ENCODE measurements at regions not wholly inside any gene's neighbourhood (a gene's known extent, or its start where the extent isn't known, plus 50 kb on each side); places are given as distances from the start of the nearest gene placed in this dataset.

DNA sequence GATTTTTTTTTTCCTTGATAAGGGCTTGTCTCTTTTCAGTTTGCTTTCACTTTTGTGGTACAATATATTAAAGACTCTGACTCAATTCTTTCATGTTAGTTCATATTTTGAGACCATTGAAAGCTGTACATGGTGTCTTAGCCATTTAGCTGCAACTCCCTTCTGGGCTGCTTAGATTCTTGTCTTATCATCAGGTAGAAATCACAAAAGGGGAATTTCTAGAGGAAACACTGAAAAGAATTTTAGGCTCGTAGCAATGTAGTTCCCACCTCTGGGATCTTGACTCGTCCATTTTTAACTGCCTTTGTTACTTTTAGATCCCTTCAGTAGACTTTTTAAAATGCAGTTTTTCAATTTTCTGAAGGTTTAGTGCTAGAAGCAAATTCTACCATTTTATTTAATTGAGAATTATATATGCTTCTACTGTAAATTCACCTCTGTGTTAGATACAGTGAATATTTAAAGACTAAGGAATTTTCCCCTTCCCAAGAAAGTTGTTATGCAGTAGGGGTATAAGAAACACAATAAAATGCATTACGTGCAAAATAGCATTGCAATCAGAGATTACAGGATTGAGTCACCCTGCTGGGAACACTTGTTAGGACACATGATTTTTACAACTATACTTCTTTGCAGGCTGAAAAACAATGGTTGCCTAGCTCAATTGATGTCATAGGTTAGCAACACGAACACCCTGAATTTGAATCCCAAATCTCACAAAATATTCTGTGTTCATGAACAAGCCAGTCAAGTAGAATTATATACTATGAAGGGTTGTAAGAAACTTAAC lies 772.7 kb downstream of the PDCD6IP start:
- no peak for TF ChIP-seq POLR2A (IDR thresholded peaks at IDR 0.05)
- TF ChIP-seq, protein P1, sequence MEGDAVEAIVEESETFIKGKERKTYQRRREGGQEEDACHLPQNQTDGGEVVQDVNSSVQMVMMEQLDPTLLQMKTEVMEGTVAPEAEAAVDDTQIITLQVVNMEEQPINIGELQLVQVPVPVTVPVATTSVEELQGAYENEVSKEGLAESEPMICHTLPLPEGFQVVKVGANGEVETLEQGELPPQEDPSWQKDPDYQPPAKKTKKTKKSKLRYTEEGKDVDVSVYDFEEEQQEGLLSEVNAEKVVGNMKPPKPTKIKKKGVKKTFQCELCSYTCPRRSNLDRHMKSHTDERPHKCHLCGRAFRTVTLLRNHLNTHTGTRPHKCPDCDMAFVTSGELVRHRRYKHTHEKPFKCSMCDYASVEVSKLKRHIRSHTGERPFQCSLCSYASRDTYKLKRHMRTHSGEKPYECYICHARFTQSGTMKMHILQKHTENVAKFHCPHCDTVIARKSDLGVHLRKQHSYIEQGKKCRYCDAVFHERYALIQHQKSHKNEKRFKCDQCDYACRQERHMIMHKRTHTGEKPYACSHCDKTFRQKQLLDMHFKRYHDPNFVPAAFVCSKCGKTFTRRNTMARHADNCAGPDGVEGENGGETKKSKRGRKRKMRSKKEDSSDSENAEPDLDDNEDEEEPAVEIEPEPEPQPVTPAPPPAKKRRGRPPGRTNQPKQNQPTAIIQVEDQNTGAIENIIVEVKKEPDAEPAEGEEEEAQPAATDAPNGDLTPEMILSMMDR (IDR thresholded peaks at IDR 0.05) = no peak

Measured in tibial nerve (tissue), 3 donors.